GM21717 (cell line): ENCODE measurements at regions not wholly inside any gene's neighbourhood (a gene's known extent, or its start where the extent isn't known, plus 50 kb on each side); places are given as distances from the start of the nearest gene placed in this dataset.
"Not testable (repeated sequence)": the region's sequence is repeated elsewhere in the genome, so short reads cannot be mapped to it uniquely, and the experiment has no call there.

ENCODE experiments used
- ATAC-seq: cut with Tn5 transposase; IDR thresholded peaks from one replicate; pipeline ENCODE4 v1.9.1; 2021; ENCODE audit warnings: mild to moderate bottlenecking, moderate library complexity; ENCODE audit not compliant: unreplicated experiment

GRCh38 chr3:72628065-72628464 lies 220.2 kb downstream of the SHQ1 start:
- ATAC-seq = no peak

DNA sequence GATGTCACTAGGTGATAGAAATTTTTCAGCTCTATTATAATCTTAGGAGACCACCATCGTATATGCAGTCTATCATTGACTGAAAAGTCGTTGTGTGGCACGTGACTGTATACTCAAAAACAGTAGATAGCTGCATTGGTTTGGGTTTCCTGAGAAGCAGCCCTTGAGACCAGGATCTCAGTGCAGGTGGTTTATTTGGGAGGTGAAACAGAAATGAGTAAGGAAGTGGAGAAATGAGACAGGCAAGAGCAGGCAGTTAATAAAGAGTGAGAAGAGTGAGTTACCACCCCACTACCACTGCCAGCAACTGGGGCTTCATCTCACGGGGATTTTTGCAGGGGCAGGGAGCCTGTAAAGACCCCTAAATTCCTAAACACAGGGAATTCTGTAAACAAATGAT lies 221.0 kb downstream of the SHQ1 start:
- no peak for ATAC-seq

DNA sequence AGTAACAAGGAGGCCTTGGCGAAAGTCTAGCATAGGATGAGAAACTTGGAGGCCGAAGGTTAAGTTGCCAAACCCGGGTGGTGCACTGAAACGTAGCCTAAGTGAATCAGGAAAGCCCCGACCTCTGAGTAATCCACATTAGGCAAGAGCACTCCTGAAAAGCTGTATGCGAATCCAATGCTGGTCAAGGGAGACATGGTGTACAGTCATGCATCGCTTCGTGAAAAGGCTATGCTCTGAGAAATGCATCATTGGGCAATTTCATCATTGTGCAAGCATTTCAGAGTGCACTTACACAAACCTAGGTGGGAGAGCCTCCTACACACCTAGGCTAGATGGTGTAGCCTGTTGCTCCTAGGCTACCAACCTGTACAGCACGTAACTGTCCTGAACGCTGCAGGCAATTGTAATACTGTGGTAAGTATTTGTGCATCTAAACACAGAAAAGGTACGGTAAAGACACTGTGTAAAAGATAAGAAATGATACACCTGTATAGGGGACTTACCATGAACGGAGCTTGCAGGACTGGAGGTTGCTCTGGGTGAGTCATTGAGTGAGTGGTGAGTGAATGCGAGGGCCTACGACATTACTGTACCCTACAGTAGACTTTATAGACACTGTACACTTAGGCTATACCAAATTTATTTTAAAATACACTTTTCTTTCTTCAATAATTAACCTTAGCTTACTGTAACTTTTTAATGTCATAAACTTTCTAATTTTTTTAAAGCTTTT lies 222.5 kb downstream of the SHQ1 start:
- no peak for ATAC-seq

GRCh38 chr3:72624656-72625055 lies 223.6 kb downstream of the SHQ1 start:
- no peak for ATAC-seq

DNA sequence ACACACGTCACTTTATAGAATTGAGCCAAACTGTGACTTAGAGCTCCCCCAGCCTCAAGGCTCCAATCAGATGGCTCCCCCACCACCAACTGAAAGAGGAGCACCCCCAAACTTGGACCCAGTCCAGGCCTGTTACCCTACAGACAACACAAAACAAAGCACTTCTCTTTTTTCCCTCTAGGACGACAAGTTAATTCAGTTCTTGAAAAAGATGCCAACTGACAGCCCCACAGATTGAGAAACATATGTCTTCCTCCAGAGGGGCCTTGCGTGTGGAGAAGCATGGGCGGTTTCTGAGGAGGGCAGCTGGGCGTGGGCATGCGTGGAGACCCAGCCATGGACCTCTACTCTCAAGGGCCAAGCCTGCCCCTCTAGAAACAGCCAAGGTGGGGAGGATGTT lies 229.5 kb downstream of the SHQ1 start:
- ATAC-seq = no peak

- no peak for ATAC-seq
Observed at GRCh38 chr3:72617424-72618024, 230.7 kb downstream of the SHQ1 start.

DNA sequence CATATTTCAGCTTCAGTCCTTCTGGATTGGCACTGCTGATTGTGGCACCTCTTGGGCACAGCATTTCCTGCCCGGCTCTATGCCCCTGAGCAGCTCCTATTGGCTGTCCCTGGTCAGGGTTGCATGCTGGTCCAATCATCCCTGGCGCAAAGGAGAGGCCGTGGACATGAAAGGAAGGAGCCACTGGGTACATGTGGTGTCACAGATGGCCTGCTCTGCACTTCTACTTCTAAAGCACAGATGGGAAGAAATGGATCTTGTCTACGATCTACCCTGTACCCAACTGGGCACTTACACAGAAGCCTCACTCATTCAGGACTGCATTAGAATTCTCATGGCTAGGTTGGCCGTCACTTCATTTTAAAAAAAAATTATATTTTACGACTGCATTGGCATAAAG lies 232.5 kb downstream of the SHQ1 start:
- no peak for ATAC-seq

DNA sequence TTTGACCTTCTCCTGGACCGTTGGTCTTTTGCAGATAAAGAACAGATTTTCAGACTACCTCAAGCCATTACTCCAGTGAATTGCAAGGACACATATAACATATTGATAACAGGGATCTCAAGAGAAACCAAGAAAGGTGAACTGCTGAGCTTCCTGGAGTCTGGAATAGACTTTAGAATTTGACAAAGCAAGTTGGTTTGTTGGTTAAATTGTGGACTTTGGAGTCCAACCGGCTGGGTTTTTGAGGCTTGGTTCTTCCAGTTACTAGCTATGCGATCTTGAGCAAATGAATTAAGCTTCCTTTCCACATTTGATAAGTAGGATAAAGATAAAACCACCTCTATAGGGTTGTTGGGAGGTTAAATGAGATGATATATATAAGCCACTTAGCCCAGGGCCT lies 233.1 kb downstream of the SHQ1 start:
- no peak for ATAC-seq

GRCh38 chr3:72614394-72615074 lies 233.7 kb downstream of the SHQ1 start:
- no peak for ATAC-seq

GRCh38 chr3:72613871-72614270 lies 234.4 kb downstream of the SHQ1 start:
- ATAC-seq = no peak

DNA sequence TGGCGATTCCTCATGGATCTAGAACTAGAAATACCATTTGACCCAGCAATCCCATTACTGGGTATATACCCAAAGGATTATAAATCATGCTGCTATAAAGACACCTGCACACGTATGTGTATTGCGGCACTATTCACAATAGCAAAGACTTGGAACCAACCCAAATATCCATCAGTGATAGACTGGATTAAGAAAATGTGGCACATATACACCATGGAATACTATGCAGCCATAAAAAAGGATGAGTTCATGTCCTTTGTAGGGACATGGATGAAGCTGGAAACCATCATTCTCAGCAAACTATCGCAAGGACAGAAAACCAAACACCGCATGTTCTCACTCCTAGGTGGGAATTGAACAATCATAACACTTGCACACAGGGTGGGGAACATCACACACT lies 239.1 kb downstream of the SHQ1 start:
- ATAC-seq = not testable (repeated sequence)

GRCh38 chr3:72606005-72606800 lies 242.0 kb downstream of the SHQ1 start:
- no peak for ATAC-seq

GRCh38 chr3:72604328-72604727 lies 243.9 kb downstream of the SHQ1 start:
- ATAC-seq = no peak

DNA sequence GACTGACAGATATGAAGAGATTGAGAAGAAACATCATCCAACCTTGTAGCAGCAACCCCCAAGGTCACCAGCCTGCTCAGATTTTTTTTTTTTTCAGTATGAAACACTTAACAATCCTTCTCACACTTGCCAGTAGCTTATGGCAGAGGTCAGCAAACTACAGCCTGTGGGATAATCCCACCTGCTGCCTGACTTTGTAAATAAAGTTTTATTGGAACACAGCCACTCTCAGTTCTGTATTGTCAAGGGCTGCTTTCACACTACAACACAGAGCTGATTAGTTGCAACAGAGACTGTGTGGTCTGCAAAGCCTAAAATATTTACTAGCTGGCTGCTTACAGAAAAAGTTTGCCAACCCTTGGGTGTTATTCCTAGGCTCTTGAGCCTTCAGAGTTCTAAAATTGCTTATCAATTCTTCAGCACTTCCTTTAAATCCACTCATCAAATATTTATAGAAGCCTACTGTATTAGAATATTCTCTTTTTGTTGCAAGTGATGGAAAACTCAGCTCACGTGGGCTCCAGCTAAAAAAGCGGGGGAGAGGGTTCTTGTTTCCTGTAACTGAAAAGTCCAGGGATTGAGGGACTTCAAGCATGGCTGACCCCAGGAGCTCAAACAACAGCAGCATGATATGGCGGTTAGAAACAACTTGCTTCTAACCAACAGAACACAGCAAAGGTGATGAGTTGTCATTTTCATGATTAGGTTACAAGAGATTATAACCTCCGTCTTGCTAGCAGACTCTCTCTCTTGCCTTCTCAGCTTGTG lies 246.1 kb downstream of the SHQ1 start:
- no peak for ATAC-seq

DNA sequence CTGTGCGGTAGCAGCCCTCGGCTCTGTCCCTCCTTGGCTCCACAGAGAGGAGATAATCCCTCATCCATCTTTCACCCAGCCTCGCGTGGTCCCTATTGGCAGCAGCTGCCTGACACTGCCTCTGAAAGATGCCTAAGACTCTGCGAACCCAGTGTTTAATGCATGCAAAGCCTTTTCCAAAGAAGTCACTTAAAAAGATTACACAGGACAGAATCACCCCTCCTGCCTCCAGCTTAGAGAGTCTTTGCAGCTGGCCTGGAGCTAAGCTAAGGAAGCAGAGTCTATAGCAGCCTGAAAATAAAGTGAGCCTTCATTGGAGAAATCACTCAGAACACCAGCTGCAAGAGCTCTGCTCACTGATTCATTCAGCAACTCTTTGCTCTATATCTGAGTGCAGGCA lies 247.2 kb downstream of the SHQ1 start:
- ATAC-seq = no peak

DNA sequence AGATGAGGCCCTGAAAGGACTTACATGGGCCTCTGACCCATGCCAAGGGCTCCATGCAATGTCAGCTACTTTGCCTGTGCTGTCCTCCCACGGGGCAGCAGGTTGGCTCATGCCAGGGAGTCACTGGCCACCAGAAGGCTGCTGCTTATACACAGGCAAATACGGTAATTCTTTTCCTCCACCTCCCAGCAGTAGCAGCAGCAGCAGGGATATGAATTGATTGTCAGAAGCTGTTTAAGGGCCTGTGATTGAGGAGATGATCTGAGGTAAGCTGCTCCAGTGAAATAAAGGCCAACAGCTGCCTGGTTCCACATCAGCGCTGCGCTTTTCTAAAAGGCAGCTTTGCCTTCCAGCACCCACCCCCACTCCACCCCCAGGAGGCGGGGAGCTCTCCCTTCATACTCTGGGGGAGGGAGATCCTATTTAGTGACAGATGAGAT lies 250.5 kb downstream of the SHQ1 start:
- ATAC-seq = no peak

GRCh38 chr3:72597043-72597442 lies 251.2 kb downstream of the SHQ1 start:
- ATAC-seq = no peak

DNA sequence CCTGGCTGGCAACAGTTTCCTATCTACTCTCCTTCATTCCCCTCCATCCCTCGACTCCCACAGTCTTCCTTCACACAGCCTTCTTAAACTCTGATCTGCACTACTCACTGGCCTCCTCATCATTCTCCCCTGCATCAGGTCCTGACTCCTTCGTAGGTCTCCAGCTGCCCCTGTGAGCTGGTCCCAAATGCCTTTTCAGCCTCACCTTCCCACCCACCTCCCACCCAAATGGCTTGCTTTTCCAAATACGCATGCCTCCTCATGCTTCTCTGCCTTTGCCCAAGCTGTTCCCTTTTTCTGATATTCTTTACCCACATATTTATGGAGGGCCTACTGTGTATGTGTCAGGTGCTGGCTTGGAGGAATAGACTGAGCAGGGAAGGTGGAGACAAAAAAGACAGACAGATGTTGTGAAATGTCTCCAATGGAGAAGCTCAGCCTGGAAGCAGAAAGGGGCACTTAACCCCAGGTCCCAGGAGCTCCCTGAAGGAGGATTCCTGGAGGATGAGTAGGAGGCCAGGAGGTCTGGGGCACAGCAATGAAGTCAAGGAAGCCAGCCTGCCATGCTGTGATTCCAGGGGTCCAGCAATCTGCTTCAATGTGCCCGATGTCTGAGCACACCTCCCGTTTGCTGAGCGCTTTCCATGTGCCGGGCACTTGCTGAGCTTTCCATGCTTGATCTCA lies 252.2 kb downstream of the SHQ1 start:
- no peak for ATAC-seq

GRCh38 chr3:72595376-72595775 lies 252.9 kb downstream of the SHQ1 start:
- ATAC-seq = no peak

GRCh38 chr3:72594615-72595215 lies 253.5 kb downstream of the SHQ1 start:
- no peak for ATAC-seq
